ENCODE measurements at regions not wholly inside any gene's neighbourhood (a gene's known extent, or its start where the extent isn't known, plus 50 kb on each side); places are given as distances from the start of the nearest gene placed in this dataset.

GRCh38 chr6:44058617-44059358 lies 68.5 kb downstream of the MRPL14 start (continued):
- TF ChIP-seq CBFA2T3 (IDR thresholded peaks at IDR 0.05) (no peak; the same call in 1 of the 2 replicates), ZNF41 (CRISPR knock-in tag; conservative IDR thresholded peaks at IDR 0.05) (peak; percentile 91), ZNF311 (CRISPR knock-in tag; IDR thresholded peaks at IDR 0.05) (no peak), JUND (IDR thresholded peaks at IDR 0.05; ENCODE audit: borderline replicate concordance, low read depth, low read length) (peak; percentile 99), JUND (tag; IDR thresholded peaks at IDR 0.05; ENCODE audit: borderline replicate concordance, low read depth, low read length) (peak; percentile 99), ARID1B (IDR thresholded peaks at IDR 0.05) (peak; percentile 94), HDAC1 (IDR thresholded peaks at IDR 0.05) (peak; percentile 24 to 92; a peak in 2 of 4 replicates), ZNF224 (CRISPR knock-in tag; IDR thresholded peaks at IDR 0.05) (0 out of 2 replicates have a peak, but pooled peaks have one; percentile 19), POLR3A (IDR thresholded peaks at IDR 0.05; ENCODE audit: borderline replicate concordance, extremely low read depth, insufficient read depth, insufficient read length) (no peak), RNF2 (IDR thresholded peaks at IDR 0.05) (peak; percentile 99), ZNF830 (CRISPR knock-in tag; IDR thresholded peaks at IDR 0.05) (peak; percentile 71; the same call in 1 of the 2 replicates), CXXC5 (CRISPR knock-in tag; IDR thresholded peaks at IDR 0.05) (peak; percentile 95), ETV5 (CRISPR knock-in tag; IDR thresholded peaks at IDR 0.05; ENCODE audit: low read depth) (no peak; the same call in 1 of the 2 replicates), ZNF143 (CRISPR knock-in tag; IDR thresholded peaks at IDR 0.05) (no peak; the same call in 1 of the 2 replicates), VEZF1 (CRISPR knock-in tag; IDR thresholded peaks at IDR 0.05) (peak; percentile 99), SMAD1 (IDR thresholded peaks at IDR 0.05; ENCODE audit: low read depth, low read length, partially characterized antibody) (peak; percentile 39), HNRNPUL1 (IDR thresholded peaks at IDR 0.05; ENCODE audit: low read length) (peak; percentile 86; the same call in 1 of the 2 replicates), KAT2B (IDR thresholded peaks at IDR 0.05; ENCODE audit: low read depth, low read length) (no peak), KDM2B (CRISPR knock-in tag; IDR thresholded peaks at IDR 0.05) (peak; percentile 98), KDM4B (IDR thresholded peaks at IDR 0.05; ENCODE audit: borderline replicate concordance in 2 of 2, low read depth in 1 of 2) (peak in 1 of 2 experiments; percentile 94; a peak in 2 of 4 replicates), FIP1L1 (IDR thresholded peaks at IDR 0.05; ENCODE audit: low read depth, low read length, poor library complexity, severe bottlenecking) (peak; percentile 57)
- TF ChIP-seq, protein P1, sequence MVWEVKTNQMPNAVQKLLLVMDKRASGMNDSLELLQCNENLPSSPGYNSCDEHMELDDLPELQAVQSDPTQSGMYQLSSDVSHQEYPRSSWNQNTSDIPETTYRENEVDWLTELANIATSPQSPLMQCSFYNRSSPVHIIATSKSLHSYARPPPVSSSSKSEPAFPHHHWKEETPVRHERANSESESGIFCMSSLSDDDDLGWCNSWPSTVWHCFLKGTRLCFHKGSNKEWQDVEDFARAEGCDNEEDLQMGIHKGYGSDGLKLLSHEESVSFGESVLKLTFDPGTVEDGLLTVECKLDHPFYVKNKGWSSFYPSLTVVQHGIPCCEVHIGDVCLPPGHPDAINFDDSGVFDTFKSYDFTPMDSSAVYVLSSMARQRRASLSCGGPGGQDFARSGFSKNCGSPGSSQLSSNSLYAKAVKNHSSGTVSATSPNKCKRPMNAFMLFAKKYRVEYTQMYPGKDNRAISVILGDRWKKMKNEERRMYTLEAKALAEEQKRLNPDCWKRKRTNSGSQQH (CRISPR knock-in tag; IDR thresholded peaks at IDR 0.05) = peak; percentile 88
- TF ChIP-seq, protein P2, sequence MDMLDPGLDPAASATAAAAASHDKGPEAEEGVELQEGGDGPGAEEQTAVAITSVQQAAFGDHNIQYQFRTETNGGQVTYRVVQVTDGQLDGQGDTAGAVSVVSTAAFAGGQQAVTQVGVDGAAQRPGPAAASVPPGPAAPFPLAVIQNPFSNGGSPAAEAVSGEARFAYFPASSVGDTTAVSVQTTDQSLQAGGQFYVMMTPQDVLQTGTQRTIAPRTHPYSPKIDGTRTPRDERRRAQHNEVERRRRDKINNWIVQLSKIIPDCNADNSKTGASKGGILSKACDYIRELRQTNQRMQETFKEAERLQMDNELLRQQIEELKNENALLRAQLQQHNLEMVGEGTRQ (CRISPR knock-in tag; IDR thresholded peaks at IDR 0.05) = no peak
- TF ChIP-seq, protein P3, sequence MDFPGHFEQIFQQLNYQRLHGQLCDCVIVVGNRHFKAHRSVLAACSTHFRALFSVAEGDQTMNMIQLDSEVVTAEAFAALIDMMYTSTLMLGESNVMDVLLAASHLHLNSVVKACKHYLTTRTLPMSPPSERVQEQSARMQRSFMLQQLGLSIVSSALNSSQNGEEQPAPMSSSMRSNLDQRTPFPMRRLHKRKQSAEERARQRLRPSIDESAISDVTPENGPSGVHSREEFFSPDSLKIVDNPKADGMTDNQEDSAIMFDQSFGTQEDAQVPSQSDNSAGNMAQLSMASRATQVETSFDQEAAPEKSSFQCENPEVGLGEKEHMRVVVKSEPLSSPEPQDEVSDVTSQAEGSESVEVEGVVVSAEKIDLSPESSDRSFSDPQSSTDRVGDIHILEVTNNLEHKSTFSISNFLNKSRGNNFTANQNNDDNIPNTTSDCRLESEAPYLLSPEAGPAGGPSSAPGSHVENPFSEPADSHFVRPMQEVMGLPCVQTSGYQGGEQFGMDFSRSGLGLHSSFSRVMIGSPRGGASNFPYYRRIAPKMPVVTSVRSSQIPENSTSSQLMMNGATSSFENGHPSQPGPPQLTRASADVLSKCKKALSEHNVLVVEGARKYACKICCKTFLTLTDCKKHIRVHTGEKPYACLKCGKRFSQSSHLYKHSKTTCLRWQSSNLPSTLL (IDR thresholded peaks at IDR 0.05) = no peak

Measured in K562 (cell line).